OCI-LY1 (cell line): ENCODE measurements at regions not wholly inside any gene's neighbourhood (a gene's known extent, or its start where the extent isn't known, plus 50 kb on each side); places are given as distances from the start of the nearest gene placed in this dataset.
"Not testable (repeated sequence)": the region's sequence is repeated elsewhere in the genome, so short reads cannot be mapped to it uniquely, and the experiment has no call there.

Experiments
- H2AFZ ChIP-seq: fragments of 200-600 bp; sonication (generic), shearing (Covaris generic); 2 replicates; pipeline ENCODE4 v1.6.0; 2014; ENCODE audit warnings: antibody characterized with exemption, mild to moderate bottlenecking, low read length
- H3F3A ChIP-seq: fragments of 200-600 bp; sonication (generic), shearing (Covaris generic); 2 replicates; pipeline ENCODE4 v1.6.0; 2014; ENCODE audit warnings: mild to moderate bottlenecking, antibody characterized with exemption, low read length, moderate library complexity; ENCODE audit not compliant: insufficient read depth
- H3K27ac ChIP-seq: fragments of 200-600 bp; sonication (generic); 2 replicates; pipeline ENCODE4 v1.5.1; 2014; ENCODE audit warnings: low read length, mixed run types, mild to moderate bottlenecking, low read depth; ENCODE audit not compliant: poor library complexity, severe bottlenecking
- H3K27me3 ChIP-seq: fragments of 200-600 bp; sonication (generic); 2 replicates; pipeline ENCODE4 v1.6.0; 2014; ENCODE audit warnings: antibody characterized with exemption, mild to moderate bottlenecking, low read length, moderate library complexity; ENCODE audit not compliant: insufficient read depth
- H3K36me3 ChIP-seq: fragments of 200-600 bp; sonication (generic); 2 replicates; pipeline ENCODE4 v1.6.1; 2014; ENCODE audit warnings: mild to moderate bottlenecking, antibody characterized with exemption, low read length, moderate library complexity, mixed read lengths; ENCODE audit not compliant: insufficient read depth
- H3K4me1 ChIP-seq: fragments of 200-600 bp; sonication (generic); 2 replicates; pipeline ENCODE4 v1.5.1; 2014; ENCODE audit warnings: mild to moderate bottlenecking, low read length, moderate library complexity; ENCODE audit not compliant: insufficient read depth, severe bottlenecking
- H3K4me2 ChIP-seq: fragments of 200-600 bp; sonication (generic), shearing (Covaris generic); 2 replicates; pipeline ENCODE4 v1.6.1; 2014; ENCODE audit warnings: low read length
- H3K4me3 ChIP-seq: fragments of 200-600 bp; sonication (generic); 2 replicates; pipeline ENCODE4 v1.5.1; 2014; ENCODE audit warnings: low read length, low read depth, mild to moderate bottlenecking, mixed read lengths; ENCODE audit not compliant: poor library complexity, severe bottlenecking
- H3K79me2 ChIP-seq: fragments of 200-600 bp; shearing (Covaris generic); 2 replicates; pipeline ENCODE4 v1.6.1; 2016; ENCODE audit warnings: mixed run types, low read length, mixed read lengths; ENCODE audit not compliant: insufficient read depth
- H3K9ac ChIP-seq: fragments of 200-600 bp; sonication (generic), shearing (Covaris generic); 2 replicates; pipeline ENCODE4 v1.6.1; 2014; ENCODE audit warnings: mild to moderate bottlenecking, low read length, mixed read lengths
- H3K9me2 ChIP-seq: fragments of 200-600 bp; sonication (generic), shearing (Covaris generic); 2 replicates; pipeline ENCODE4 v1.6.1; 2014; ENCODE audit warnings: low read depth, mild to moderate bottlenecking, low read length, mixed read lengths
- H3K9me3 ChIP-seq: fragments of 200-600 bp; shearing (Covaris generic); 2 replicates; pipeline ENCODE4 v1.6.1; 2014; ENCODE audit warnings: low read length, mixed read lengths
- H4K20me1 ChIP-seq: fragments of 200-600 bp; sonication (generic), shearing (Covaris generic); 2 replicates; pipeline ENCODE4 v1.6.0; 2016; ENCODE audit warnings: mild to moderate bottlenecking, low read length; ENCODE audit not compliant: insufficient read depth
- CTCF ChIP-seq: fragments of 200-600 bp; sonication (generic), shearing (Covaris generic); IDR thresholded peaks from 2 replicates; pipeline ENCODE4 v1.5.1; 2017; ENCODE audit warnings: mild to moderate bottlenecking, antibody characterized with exemption, low read length, moderate library complexity, mixed read lengths
- EZH2 ChIP-seq: fragments of 200-600 bp; sonication (generic), shearing (Covaris generic); IDR thresholded peaks from 2 replicates; pipeline ENCODE4 v1.8.0; 2017; ENCODE audit warnings: borderline replicate concordance, mixed run types, mild to moderate bottlenecking, antibody characterized with exemption, low read length, moderate library complexity, mixed read lengths

GRCh38 chr1:4227986-4228385 lies 327.9 kb upstream of the C1orf174 start:
- no peak overlapping the region for H3K9ac ChIP-seq
- H3K79me2 ChIP-seq, result no peaks in the 10 kb centered on the region
- TF ChIP-seq EZH2 (no peak), CTCF (no peak)
- H3K27me3 ChIP-seq, result no peaks in the 10 kb centered on the region; the same call in 1 of the 2 replicates
- no peaks in the 10 kb centered on the region for H3K9me3 ChIP-seq
- H2AFZ ChIP-seq, result no peak overlapping the region
- H3K4me1 ChIP-seq, result no peaks in the 10 kb centered on the region
- no peaks in the 10 kb centered on the region for H3K36me3 ChIP-seq
- no peaks in the 10 kb centered on the region for H4K20me1 ChIP-seq
- no peaks in the 10 kb centered on the region for H3K9me2 ChIP-seq
- no peaks in the 10 kb centered on the region for H3F3A ChIP-seq
- no peak overlapping the region for H3K27ac ChIP-seq
- no peak overlapping the region for H3K4me2 ChIP-seq
- H3K4me3 ChIP-seq, result no peak overlapping the region

GRCh38 chr1:4253935-4254334 lies 353.9 kb upstream of the C1orf174 start:
- Histone ChIP-seq H3K4me1 (no peaks in the 10 kb centered on the region), H3K36me3 (no peaks in the 10 kb centered on the region; the same call in 1 of the 2 replicates), H3F3A (no peaks in the 10 kb centered on the region), H3K9ac (no peak overlapping the region), H3K4me3 (no peak overlapping the region), H3K27ac (no peak overlapping the region), H3K9me2 (no peaks in the 10 kb centered on the region), H3K27me3 (no peaks in the 10 kb centered on the region), H3K9me3 (peaks cover 4% of the 10 kb centered on the region; the same call in 1 of the 2 replicates), H4K20me1 (no peaks in the 10 kb centered on the region), H2AFZ (no peak overlapping the region), H3K4me2 (no peak overlapping the region), H3K79me2 (no peaks in the 10 kb centered on the region)
- no peak for TF ChIP-seq CTCF
- no peak for TF ChIP-seq EZH2

- no peaks in the 10 kb centered on the region for H4K20me1 ChIP-seq
- H3K27me3 ChIP-seq, result no peaks in the 10 kb centered on the region
- no peaks in the 10 kb centered on the region for H3K4me1 ChIP-seq
- H3K4me3 ChIP-seq, result no peak overlapping the region
- no peak overlapping the region for H2AFZ ChIP-seq
- H3F3A ChIP-seq, result no peaks in the 10 kb centered on the region
- no peak overlapping the region for H3K9ac ChIP-seq
- H3K4me2 ChIP-seq, result no peak overlapping the region
- no peaks in the 10 kb centered on the region for H3K9me2 ChIP-seq
- no peak for TF ChIP-seq CTCF
- TF ChIP-seq EZH2, result no peak
- H3K27ac ChIP-seq, result no peak overlapping the region
- no peaks in the 10 kb centered on the region; the same call in 1 of the 2 replicates for H3K36me3 ChIP-seq
- no peaks in the 10 kb centered on the region for H3K79me2 ChIP-seq
- H3K9me3 ChIP-seq, result peaks cover 4% of the 10 kb centered on the region; the same call in 1 of the 2 replicates
Measured at GRCh38 chr1:4256351-4256750, 356.3 kb upstream of the C1orf174 start.

- H3K4me2 ChIP-seq, H3K36me3 ChIP-seq, H3K9me3 ChIP-seq, H3K4me1 ChIP-seq, H4K20me1 ChIP-seq, H3K9me2 ChIP-seq, H3K27ac ChIP-seq, H3K4me3 ChIP-seq, H3K79me2 ChIP-seq, H3K27me3 ChIP-seq, H3F3A ChIP-seq, H2AFZ ChIP-seq, H3K9ac ChIP-seq: not testable (repeated sequence)
Measured at GRCh38 chr1:4258146-4258777, 358.2 kb upstream of the C1orf174 start.
